HG03066 (cell line): ENCODE measurements at regions not wholly inside any gene's neighbourhood (a gene's known extent, or its start where the extent isn't known, plus 50 kb on each side); places are given as distances from the start of the nearest gene placed in this dataset.
A peak's percentile ranks its signal among the peaks of the same experiment; 100 is the strongest.
"Not testable (repeated sequence)": the region's sequence is repeated elsewhere in the genome, so short reads cannot be mapped to it uniquely, and the experiment has no call there.

Experiments
- ATAC-seq: cut with Tn5 transposase; IDR thresholded peaks from one replicate; pipeline ENCODE4 v1.9.1; 2021; ENCODE audit warnings: low read depth; ENCODE audit not compliant: unreplicated experiment

DNA sequence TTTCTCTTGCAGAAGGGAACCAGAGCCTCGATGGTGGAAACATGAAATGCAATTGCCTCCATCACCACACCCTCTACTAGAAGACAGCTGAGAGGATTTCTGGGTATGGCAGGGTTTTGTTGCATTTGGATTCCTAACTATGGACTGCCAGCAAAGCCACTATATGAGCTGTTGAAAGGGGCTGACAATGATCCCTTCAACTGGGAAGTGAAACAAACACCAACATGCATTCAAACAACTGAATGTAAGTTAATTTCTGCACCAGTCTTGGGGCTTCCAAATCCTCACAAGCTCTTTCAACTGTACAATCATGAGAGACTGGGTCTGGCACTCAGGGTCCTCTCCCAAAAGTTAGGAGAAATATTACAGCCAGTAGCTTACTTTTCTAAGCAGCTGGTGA is 116.7 kb upstream of the PLCL2 start:
- ATAC-seq = no peak

DNA sequence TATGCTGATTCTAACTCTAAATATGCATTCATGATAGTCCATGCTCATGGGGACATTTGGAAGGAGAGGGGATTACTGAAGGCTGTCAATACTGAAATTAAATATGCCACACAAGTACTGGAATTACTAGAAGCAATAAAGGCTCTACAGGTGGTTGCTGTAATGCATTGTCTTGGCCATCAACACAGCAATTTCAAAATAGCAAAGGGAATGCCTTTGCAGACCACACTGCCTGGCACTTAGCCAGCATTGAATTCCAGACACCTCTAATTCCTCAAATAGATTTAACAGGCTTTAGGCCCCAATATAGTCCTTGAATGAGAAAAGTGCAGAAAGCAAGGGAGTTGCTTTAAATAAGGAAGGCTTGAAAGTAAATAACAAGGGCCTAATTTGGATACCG is 115.8 kb upstream of the PLCL2 start:
- no peak for ATAC-seq

DNA sequence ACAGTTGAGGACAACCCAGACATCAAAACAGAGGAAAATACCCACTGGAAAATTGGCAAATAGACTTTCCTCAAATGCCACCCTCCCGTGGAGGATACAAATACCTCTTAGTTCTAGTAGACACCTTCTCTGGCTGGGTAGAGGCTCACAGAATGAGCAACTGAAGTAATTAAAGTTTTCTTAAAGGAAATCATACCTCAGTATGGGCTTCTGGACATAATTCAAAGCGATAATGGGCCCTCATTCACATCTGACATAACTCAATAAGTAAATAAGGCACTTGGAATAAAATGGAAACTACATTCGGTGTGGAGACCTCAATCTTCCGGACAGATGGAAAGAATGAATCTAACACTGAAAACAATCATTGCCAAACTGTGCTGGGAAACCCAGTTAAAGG is 115.2 kb upstream of the PLCL2 start:
- no peak for ATAC-seq

DNA sequence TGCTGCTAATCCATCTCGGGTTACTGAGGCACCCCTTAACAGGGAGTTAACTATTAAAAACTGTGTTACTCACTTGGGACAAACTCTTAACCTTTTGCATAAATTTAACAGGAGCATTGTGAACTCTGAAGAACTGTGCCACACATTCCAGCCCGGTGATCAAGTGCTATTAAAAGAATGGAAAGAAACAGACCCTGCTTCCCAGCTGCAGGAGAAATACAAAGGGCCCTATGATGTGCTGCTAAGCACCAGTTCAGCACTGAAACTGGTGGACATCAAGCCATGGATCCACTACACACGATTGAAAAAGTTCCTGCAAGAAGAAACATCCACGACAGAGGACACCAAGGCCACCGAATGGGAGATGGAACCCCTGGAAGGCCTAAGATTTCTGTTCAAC is 114.7 kb upstream of the PLCL2 start:
- no peak for ATAC-seq

DNA sequence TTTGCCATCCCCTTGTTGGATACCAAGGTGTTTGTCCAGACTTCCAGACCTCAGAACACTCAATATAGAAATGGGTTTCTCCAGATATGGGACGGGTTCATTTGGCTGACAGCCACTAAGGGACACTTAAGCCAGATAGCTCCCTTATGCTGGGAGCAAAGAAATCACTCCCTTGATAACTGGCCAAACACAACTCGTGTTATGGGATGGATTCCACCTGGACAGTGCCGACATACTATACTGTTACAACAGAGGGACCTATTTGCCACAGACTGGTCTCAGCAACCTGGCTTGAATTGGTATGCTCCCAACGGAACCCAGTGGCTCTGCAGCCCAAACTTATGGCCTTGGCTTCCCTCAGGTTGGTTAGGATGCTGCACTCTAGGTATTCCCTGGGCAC is 114.0 kb upstream of the PLCL2 start:
- no peak for ATAC-seq

DNA sequence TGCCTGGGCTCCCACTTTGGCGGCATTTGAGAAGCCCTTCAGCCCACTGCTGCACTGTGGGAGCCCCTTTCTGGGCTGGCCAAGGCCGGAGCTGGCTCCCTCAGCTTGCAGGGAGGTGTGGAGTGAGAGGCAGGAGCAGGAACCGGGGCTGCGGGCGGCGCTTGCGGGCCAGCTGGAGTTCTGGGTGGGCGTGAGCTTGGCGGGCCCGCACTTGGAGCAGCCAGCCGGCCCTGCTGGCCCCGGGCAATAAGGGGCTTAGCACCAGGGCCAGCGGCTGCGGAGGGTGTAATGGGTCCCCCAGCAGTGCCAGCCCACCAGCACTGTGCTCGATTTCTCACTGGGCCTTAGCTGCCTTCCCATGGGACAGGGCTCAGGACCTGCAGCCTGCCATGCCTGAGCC is 111.2 kb upstream of the PLCL2 start:
- ATAC-seq = not testable (repeated sequence)

DNA sequence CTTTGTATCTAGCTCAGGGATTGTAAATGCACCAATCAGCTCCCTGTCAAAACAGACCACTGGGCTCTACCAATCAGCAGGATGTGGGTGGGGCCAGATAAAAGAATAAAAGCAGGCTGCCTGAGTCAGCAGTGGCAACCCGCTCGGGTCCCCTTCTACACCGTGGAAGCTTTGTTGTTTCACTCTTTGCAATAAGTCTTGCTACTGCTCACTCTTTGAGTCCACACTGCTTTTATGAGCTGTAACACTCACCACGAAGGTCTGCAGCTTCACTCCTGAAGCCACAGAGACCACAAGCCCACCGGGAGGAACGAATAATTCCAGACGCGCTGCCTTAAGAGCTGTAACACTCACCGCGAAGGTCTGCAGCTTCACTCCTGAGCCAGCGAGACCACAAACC is 110.2 kb upstream of the PLCL2 start:
- not testable (repeated sequence) for ATAC-seq

DNA sequence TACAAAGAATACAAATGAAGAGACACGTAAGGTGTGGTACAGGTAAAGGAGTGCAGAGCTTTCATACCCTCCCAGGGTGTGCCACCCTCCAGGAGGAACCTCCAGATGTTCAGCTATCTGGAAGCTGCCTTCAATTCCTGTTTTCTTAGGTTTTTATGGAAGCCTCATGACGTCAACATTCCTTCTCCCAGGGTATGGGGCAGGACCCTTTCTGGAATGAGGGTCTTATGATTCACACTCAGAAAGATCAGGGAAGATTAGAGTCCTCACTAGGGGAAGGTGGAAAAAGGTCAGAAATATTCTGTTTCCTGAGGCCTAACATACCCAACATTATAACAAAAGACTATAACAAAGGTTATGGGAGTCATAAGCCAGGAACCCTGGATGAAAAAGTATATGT is 99.8 kb upstream of the PLCL2 start:
- ATAC-seq = no peak

DNA sequence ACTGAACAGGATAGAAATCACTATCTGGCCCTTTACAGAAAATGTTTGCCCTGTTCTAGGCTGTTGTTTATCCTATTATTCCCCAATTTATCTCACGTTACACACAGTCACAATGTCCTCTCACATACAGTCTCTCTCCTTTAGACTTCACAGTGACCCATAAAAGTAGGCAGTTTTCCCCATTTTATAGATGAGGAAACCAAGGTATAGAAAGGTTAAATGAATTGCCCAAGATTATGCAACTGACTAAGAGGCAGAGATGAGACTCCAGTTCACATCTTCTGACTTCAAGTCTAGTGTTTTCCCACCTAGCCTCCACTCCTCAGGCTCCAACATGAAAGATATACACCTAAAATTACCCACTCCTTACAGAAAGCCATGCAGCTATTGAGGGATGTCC is 99.3 kb upstream of the PLCL2 start:
- ATAC-seq = no peak

DNA sequence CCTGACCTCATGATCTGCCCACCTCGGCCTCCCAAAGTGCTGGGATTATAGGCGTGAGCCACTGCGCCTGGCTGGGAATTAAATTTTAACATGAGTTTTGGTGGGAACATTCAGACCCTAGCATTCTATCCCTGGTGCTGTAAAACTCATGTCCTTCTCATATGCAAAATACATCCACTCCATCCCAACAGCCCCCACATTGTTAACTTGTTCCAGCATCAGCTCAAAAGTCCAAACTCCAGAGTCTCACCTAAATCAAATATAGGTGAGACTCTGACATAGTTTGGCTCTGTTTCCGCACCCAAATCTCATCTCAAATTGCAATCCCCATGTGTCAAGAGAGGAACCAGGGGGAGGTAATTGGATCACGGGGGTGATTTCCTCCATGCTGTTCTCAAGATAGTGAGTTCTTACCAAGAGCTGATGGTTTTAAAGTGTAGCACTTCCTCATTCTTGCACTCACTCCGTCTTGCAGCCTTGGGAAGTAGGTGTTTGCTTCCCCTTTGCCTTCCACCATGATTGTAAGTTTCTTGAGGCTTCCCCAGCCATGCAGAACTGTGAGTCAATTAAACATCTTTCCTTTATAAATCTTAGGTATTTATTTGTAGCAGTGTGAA is 96.2 kb upstream of the PLCL2 start:
- ATAC-seq = no peak

DNA sequence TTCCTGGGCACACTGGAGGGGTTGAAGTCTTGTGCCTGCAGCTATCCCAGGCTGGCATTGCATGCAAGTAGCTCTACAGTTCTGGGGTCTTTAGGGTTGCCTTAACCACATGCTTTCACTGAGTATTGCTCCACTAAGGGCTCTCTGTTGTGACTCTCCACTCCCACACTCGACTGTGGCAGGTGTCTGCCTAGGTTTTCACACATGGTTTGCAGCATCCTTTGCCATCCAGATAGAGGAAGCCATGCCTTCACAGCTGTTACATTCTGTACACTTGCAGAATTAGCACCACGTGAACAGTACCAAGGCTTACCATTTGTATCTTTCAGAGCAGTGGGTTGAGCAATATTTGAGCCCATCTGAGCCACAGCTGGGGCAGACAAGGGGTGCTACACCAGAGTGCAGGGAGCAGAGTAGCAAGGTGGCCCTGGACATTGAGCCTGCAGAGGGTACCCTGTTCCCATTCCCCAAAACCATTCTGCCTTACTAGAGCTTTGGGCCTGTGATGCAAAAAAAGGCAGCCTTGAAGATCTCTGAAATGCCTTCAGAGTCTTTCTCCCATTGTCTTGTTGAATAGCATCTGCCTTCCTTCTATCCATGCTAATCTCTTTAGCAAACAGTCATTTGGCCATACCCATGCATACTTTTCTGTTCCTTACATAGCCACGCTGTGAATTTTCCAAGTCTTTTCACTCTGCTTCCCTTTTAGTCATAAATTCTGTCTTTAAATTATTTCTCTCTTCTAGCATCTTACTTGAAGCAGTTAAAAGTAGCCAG is 95.2 kb upstream of the PLCL2 start:
- no peak for ATAC-seq

DNA sequence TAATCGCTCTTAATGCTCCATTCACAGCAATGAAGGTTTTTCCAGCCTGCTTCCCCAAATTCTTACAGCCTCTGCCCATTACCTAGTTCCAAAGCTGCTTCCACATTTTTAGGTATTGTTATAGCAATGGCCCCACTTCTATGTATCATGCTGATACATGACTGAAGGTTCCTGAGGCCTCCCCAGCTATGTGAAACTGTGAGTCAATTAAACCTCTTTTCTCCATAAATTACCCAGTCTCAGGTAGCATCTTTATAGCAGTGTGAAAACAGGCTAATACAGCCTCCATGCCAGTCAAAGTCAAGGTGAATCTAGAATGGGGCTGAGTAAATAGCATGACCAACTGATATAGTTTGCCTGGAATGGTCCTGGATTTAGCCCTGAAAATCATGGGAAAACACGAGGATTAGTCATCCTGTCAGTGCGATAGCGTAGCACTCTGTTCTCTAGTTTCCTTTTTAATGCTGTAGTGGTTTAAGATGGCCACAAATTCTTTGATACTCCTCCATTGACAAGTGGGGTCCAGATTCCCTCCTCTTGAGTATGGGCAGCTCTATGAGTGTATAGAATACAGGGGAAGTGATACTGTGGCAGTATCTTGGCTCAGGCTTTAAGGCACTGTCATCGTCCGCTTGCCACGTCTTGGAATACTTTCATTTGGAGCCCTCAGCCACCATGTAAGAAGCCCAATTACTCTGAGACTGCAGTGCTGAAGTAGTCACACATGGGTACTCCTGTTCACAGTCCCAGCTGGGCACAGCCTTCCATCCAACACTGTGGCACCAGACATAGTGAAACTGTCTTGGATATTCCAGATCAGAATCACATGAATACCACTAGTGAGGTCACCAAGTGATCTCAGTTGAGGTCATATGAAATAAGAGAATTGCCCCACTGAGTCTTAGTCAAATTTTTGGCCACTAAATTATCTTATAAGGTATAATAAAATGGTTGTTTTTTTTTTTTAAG is 94.0 kb upstream of the PLCL2 start:
- no peak for ATAC-seq

DNA sequence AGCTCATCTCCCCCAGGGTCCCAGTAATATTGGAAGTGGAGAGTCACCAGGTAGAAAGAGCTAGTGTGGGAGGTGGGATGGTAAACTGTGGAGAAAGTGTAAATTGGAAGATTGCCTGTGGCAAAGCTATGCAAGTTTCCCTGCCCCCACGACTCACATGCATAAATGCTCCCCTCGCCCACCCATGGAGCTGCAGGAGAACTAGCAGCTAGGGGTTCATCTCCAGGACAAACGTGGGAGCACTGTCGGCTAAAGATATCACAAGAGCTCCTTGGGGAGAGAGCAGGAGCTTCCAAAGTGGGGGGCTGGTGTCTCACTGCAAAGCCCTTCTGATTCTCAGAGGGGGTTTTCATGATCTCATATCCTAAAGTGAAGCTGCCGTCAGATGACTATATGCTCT is 91.4 kb upstream of the PLCL2 start:
- ATAC-seq = no peak

DNA sequence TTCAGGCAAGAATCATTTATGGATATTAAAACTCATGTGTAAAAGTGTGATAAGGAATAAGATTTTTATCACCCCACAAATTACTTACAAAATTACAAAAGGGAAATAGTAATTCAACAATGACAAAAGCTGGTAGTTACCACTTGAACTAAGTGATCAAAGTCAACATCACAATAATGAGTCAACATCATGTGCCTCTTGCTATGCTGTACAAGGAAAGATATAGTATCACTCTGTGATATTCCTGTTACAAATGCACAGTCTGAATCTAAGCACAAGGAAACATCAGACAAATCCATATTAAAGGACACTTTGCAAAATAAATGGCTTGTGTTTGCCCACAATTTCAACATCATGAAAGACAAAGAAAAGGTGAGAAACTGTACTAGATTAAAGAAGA is 90.5 kb upstream of the PLCL2 start:
- no peak for ATAC-seq

DNA sequence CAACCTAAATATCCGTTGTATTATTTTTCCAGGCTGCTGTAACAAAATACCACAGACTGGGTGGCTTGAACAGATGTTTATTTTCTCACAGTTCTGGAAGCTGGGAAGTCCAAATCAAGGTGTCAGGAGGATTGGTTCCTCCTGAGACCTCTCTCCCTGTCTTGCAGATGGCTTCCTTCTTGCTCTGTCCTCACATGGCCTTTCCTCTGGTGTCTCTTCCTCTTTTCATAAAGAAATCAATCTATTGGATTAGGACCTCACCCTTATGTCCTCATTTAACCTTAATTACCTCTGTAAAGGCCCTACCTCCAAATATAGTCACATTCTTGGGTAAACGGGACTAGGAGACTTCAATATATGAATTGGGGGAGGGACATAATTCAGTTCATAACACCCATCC is 89.2 kb upstream of the PLCL2 start:
- ATAC-seq = no peak

DNA sequence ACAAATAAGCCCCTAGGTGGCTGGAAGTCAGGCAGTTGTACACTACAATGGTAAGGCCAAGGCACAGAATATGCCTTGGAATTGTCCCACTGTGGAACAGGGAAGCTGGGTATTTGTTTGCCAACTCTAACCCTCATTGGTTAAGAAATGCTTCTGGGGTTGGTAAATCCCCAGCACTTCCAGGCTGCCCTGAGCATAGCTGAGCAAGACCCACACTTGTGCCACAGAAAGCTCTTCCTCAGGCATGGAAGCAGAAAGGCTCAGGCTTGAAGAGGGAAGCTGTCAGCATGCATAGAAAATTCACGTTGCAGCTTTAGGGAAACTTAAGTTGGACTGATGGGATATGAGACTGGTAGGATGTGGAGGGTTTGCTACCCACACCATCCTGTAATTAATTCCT is 86.9 kb upstream of the PLCL2 start:
- no peak for ATAC-seq

DNA sequence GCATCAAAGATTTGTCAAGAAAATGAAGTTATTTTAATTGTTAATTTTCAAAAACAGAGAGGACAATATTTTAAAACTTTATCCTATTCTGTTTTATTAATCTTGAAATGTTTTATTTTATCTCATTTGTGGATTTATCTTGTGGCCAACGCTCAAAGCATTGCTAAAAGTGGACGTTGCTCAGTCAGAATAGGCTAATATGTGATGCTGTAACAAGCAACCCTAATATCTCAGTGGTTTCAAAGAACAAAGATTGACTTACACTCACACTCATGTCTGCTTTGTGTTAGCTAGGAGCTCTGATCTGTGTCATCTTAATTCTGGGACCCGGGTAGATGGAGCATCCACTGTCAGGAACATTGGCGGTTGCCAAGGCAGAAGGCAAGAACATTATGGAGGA is 86.0 kb upstream of the PLCL2 start:
- ATAC-seq = no peak

DNA sequence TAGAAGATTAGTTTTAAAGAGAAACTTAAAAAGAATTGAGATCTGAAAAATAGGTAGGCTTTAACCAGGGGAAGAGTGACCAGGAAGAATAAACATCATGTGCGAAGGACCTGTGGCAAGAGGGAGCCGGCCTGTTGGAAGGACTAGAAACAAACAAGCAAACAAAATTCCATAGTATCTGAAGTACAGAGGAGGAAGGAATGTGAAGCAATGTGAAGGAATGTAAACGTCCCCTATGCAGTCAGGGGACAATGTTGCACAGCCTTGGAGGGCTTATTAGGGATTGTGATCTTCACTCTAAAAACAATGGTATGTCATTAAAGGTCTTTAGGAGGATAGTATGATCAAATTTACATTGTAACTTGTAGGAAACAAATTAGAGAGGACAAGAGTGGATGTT is 84.4 kb upstream of the PLCL2 start:
- ATAC-seq = no peak

DNA sequence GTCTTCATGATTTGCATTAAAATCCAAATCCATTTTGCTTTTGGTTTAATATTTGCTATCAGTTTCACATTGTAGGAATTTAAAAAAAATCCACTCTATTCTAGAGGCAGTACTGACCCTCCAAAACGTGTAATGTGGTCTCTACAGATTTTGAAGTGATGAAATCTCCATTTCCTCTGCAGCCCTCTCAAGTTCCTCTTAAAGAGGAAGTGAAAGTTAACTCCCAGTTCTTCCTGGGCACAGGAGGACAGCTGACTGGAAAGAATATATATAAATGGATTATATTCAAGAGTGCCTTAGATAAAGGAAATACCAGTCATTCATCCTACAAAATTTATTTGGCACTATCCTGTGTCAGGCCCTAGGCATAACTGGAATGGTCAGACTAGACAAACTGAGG is 83.5 kb upstream of the PLCL2 start:
- peak; percentile 51 for ATAC-seq

DNA sequence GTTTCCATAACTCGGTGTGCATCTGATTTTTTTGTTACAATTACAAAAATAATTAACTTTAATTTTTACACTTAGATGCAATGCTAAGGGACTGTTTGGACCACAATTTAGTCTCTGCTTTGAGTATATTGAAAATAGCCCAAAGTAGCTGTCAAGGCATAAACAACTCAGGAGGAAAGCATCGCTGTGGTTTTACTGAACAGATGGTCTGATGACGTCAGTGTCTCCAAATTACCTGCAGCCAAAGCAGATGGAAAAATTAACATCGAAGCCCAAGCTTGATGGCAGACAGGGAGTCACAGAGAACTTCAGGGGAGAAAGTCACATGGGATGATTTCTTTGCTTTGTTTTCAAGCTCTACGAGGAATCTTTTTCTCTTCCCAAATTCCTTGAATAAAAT is 83.1 kb upstream of the PLCL2 start:
- peak; percentile 22 for ATAC-seq

DNA sequence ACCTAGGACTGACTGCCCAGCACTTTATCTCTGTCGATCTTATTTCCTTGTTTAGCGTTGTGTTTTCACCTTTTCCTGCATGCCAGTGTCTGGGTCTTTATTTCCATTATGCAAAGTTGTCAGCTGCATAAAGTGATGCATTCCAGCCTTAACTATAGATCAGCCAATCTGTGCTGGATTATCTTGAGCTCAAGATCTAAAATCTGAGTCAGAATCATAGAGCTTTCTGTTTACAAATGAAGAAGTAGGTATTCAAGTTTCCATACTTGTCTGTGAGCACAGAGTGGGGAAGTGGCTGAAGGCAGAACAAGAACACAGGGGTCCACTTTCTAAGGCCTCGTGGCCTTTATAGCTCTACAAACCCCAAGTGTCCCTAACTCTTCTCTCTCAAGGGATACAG is 82.4 kb upstream of the PLCL2 start:
- ATAC-seq = no peak
